Fibroblast of the aortic adventitia (primary cell): ENCODE measurements at regions not wholly inside any gene's neighbourhood (a gene's known extent, or its start where the extent isn't known, plus 50 kb on each side); places are given as distances from the start of the nearest gene placed in this dataset.

Experiments
- DNase-seq: peaks from one replicate; pipeline ENCODE4 v3.0.0-alpha.2; 2010; ENCODE audit warnings: low read depth
- H3K4me3 ChIP-seq: 2 replicates; pipeline ENCODE4 v1.5.1; 2011; ENCODE audit warnings: low read depth, mild to moderate bottlenecking, control low read depth, low read length, moderate library complexity
- CTCF ChIP-seq: IDR thresholded peaks from 2 replicates; pipeline ENCODE4 v1.5.1; 2011; ENCODE audit warnings: mild to moderate bottlenecking, low read length, control low read depth, inconsistent platforms; ENCODE audit not compliant: insufficient read depth

GRCh38 chr2:8031370-8031769 lies 650.5 kb upstream of the ID2 start:
- TF ChIP-seq CTCF, result no peak
- DNase-seq, result no peak
- H3K4me3 ChIP-seq, result no peak overlapping the region

GRCh38 chr2:8033546-8034096 lies 648.2 kb upstream of the ID2 start:
- no peak overlapping the region for H3K4me3 ChIP-seq
- DNase-seq, result no peak
- no peak for TF ChIP-seq CTCF

DNA sequence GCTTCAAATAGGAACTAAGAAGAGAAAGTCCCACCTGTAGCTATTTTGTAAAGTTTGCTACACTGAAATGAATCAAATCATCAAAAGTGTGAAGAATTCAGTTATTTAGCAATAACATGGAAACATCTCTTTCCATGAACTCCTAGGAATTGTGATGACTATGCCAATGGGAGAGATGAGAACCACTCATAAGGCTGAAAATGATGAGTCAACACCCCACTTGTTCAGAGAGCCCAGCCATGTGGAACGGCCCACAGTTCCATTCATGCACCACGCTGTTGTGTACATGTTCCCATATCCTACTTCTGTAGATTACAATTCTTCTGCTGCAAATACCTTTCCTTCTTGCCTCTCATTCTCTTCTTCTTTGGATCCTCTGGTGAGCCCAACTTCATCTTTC lies 645.5 kb upstream of the ID2 start:
- no peak overlapping the region for H3K4me3 ChIP-seq
- DNase-seq, result no peak
- TF ChIP-seq CTCF, result no peak

- TF ChIP-seq CTCF, result no peak
- no peak overlapping the region for H3K4me3 ChIP-seq
- DNase-seq, result no peak
Measured at GRCh38 chr2:8039732-8040131, 642.1 kb upstream of the ID2 start.

GRCh38 chr2:8043295-8043694 lies 638.6 kb upstream of the ID2 start:
- no peak overlapping the region for H3K4me3 ChIP-seq
- TF ChIP-seq CTCF, result no peak
- DNase-seq, result no peak

- no peak overlapping the region for H3K4me3 ChIP-seq
- no peak for DNase-seq
- no peak for TF ChIP-seq CTCF
Measured at GRCh38 chr2:8044046-8044594, 637.7 kb upstream of the ID2 start.

GRCh38 chr2:8045081-8045614 lies 636.7 kb upstream of the ID2 start:
- no peak overlapping the region for H3K4me3 ChIP-seq
- TF ChIP-seq CTCF, result no peak
- no peak for DNase-seq
